Activated T-helper 1 cell treated with Interleukin-2 at 50 U/mL for 16 hours (primary cell): ENCODE measurements at regions not wholly inside any gene's neighbourhood (a gene's known extent, or its start where the extent isn't known, plus 50 kb on each side); places are given as distances from the start of the nearest gene placed in this dataset.

Source experiments
- DNase-seq: peaks from one replicate; pipeline ENCODE4 v3.0.0-alpha.2; 2020; ENCODE audit warnings: low read depth

GRCh38 chr2:128401680-128402079 lies 83.0 kb upstream of the HS6ST1 start:
- DNase-seq, result no peak

- DNase-seq, result no peak
Measured at GRCh38 chr2:128402911-128403670, 84.4 kb upstream of the HS6ST1 start.

- no peak for DNase-seq
Measured at GRCh38 chr2:128403814-128404708, 85.4 kb upstream of the HS6ST1 start.

- DNase-seq, result no peak
Measured at GRCh38 chr2:128404709-128405466, 86.2 kb upstream of the HS6ST1 start.

GRCh38 chr2:128405467-128405900 lies 86.8 kb upstream of the HS6ST1 start:
- no peak for DNase-seq

- no peak for DNase-seq
Measured at GRCh38 chr2:128405981-128406613, 87.4 kb upstream of the HS6ST1 start.

GRCh38 chr2:128406736-128407554 lies 88.3 kb upstream of the HS6ST1 start:
- no peak for DNase-seq

- DNase-seq, result no peak
Measured at GRCh38 chr2:128408349-128409305, 90.0 kb upstream of the HS6ST1 start.

- no peak for DNase-seq
Measured at GRCh38 chr2:128409326-128410034, 90.8 kb upstream of the HS6ST1 start.

GRCh38 chr2:128410035-128410757 lies 91.5 kb upstream of the HS6ST1 start:
- DNase-seq, result no peak

GRCh38 chr2:128410758-128411215 lies 92.1 kb upstream of the HS6ST1 start:
- DNase-seq, result no peak

GRCh38 chr2:128411431-128411830 lies 92.8 kb upstream of the HS6ST1 start:
- DNase-seq, result no peak

- no peak for DNase-seq
Measured at GRCh38 chr2:128412181-128412871, 93.7 kb upstream of the HS6ST1 start.

GRCh38 chr2:128413014-128413717 lies 94.5 kb upstream of the HS6ST1 start:
- no peak for DNase-seq

GRCh38 chr2:128413718-128414341 lies 95.2 kb upstream of the HS6ST1 start:
- DNase-seq, result no peak

GRCh38 chr2:128414351-128414750 lies 95.7 kb upstream of the HS6ST1 start:
- no peak for DNase-seq
